ENCODE measurements at regions not wholly inside any gene's neighbourhood (a gene's known extent, or its start where the extent isn't known, plus 50 kb on each side); places are given as distances from the start of the nearest gene placed in this dataset.

DNA sequence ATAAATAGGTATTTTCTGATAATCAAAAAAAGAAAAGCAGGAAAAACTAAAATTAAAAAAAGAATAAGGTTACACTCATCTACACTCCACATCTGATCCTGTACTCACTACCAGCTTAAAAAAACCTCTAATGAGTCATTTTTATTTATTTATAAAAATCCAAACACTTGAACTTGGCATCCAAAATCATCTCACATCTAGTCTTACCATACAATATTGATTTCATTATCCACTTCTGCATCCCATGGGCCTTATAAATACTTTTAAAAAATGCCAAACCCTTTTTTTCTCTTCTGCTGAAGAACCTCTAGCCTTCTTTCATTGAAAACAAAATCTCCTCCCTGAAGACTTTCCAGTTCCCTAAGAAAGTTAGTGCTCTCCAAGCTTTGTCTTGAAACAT is 109.7 kb downstream of the TMTC3 start:
- H3K27ac ChIP-seq, result no peak overlapping the region
- TF ChIP-seq, protein P1, sequence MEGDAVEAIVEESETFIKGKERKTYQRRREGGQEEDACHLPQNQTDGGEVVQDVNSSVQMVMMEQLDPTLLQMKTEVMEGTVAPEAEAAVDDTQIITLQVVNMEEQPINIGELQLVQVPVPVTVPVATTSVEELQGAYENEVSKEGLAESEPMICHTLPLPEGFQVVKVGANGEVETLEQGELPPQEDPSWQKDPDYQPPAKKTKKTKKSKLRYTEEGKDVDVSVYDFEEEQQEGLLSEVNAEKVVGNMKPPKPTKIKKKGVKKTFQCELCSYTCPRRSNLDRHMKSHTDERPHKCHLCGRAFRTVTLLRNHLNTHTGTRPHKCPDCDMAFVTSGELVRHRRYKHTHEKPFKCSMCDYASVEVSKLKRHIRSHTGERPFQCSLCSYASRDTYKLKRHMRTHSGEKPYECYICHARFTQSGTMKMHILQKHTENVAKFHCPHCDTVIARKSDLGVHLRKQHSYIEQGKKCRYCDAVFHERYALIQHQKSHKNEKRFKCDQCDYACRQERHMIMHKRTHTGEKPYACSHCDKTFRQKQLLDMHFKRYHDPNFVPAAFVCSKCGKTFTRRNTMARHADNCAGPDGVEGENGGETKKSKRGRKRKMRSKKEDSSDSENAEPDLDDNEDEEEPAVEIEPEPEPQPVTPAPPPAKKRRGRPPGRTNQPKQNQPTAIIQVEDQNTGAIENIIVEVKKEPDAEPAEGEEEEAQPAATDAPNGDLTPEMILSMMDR (IDR thresholded peaks at IDR 0.05), result no peak
- TF ChIP-seq POLR2A (IDR thresholded peaks at IDR 0.05), result no peak
- no peaks in the 10 kb centered on the region for H3K4me1 ChIP-seq
- DNase-seq, result no peak
- no peaks in the 10 kb centered on the region for H3K36me3 ChIP-seq
- H3K4me3 ChIP-seq, result no peak overlapping the region
- no peaks in the 10 kb centered on the region for H3K9me3 ChIP-seq
- H3K27me3 ChIP-seq, result no peaks in the 10 kb centered on the region

DNA sequence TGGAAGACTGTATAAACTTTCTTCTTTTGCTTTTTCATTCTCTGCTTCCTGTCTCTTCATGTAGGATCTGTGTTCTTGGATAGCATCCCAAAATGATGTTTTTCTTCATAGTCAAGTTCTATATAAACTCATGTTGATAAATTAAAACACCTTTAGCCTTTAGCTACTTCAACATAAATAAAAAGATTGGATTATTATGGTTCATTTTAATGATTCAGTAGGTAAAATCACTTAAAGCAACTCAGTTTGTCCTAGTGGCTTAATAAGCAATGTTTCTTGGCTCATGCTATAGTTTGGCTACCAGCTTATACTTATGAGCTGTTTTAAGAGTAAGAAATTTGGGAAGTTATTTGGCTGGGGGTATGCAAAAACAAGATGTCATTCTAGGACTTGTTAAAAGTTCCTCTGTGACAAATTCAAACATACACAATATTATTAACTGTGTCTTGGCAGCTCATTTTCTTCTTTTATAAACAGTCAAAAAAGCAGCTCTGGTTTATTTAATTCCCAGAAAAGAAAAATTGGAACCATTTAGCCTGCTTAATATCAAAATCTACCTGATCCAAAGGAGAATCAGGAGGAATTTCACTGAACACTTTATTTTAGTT is 111.4 kb downstream of the TMTC3 start:
- no peak overlapping the region for H3K4me3 ChIP-seq
- H3K9me3 ChIP-seq, result no peaks in the 10 kb centered on the region
- DNase-seq, result no peak
- no peak for TF ChIP-seq POLR2A (IDR thresholded peaks at IDR 0.05)
- TF ChIP-seq, protein P1 (IDR thresholded peaks at IDR 0.05), result no peak
- H3K4me1 ChIP-seq, result no peaks in the 10 kb centered on the region
- H3K27me3 ChIP-seq, result no peaks in the 10 kb centered on the region
- H3K36me3 ChIP-seq, result no peaks in the 10 kb centered on the region
- no peak overlapping the region for H3K27ac ChIP-seq

DNA sequence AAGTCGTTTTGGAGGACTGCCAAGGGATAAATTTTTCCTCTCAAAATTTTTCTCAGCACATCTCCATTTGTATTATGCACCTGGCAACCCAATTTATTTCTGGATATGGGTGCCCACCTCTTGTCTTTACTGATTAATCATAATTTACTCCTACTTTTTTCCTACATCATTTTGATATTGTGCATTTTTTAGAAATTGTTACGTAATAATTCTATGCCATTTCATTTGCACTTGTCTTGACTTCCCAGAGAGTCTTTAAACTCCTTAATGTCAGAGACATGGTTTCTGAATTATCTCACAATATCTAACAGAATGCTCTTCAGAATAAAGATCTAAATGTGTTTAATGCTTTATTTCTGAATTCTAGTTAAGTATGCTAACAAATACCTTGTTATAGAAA is 113.1 kb downstream of the TMTC3 start:
- TF ChIP-seq, protein P1 (IDR thresholded peaks at IDR 0.05), result no peak
- no peak for TF ChIP-seq POLR2A (IDR thresholded peaks at IDR 0.05)
- DNase-seq, result no peak
- H3K36me3 ChIP-seq, result no peaks in the 10 kb centered on the region
- no peak overlapping the region for H3K27ac ChIP-seq
- H3K27me3 ChIP-seq, result no peaks in the 10 kb centered on the region
- H3K4me1 ChIP-seq, result no peaks in the 10 kb centered on the region
- no peak overlapping the region for H3K4me3 ChIP-seq
- no peaks in the 10 kb centered on the region for H3K9me3 ChIP-seq

DNA sequence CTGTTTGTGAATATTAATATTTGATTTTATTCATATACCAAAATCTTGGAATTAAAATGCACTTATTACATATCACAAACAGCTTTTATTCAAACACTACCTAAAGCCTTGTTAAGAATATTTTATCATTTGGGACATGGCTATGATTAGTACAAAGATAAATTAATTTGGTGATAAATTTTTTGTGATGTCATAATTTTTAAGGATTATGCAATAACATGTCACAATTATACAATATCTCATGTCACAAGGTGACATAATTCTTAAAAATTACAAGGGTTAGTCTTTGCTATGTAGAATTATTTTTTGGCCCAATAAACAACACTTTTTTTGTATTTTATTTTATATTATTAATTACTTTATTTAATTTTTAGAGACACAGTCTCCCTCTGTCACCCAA is 113.7 kb downstream of the TMTC3 start:
- Histone ChIP-seq H3K4me3 (no peak overlapping the region), H3K9me3 (no peaks in the 10 kb centered on the region), H3K27ac (no peak overlapping the region), H3K27me3 (no peaks in the 10 kb centered on the region), H3K36me3 (no peaks in the 10 kb centered on the region), H3K4me1 (no peaks in the 10 kb centered on the region)
- DNase-seq, result no peak
- TF ChIP-seq POLR2A (IDR thresholded peaks at IDR 0.05), result no peak
- TF ChIP-seq, protein P1 (IDR thresholded peaks at IDR 0.05), result no peak

DNA sequence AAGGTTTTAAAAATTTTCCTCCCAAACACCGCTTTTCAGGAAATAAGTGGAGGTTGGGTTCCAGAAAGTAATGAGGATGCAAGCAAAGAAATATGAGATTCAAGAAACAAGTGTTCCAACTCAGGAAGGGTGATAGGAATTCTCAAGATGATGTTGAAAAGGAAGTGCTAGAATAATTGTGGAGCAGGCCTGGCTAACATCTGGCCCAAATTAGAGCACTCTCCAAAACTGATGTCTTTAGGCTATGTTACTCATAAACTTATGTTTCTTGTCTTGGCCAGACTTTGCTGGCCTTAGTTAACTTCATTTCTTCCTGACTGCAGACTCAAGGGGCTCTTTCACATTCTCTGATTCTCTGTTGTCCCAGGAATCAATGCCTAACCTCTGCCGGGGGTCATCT is 116.3 kb downstream of the TMTC3 start:
- Histone ChIP-seq H3K27me3 (no peaks in the 10 kb centered on the region), H3K27ac (no peak overlapping the region), H3K36me3 (no peaks in the 10 kb centered on the region), H3K9me3 (no peaks in the 10 kb centered on the region), H3K4me3 (no peak overlapping the region), H3K4me1 (no peaks in the 10 kb centered on the region)
- TF ChIP-seq, protein P1 (IDR thresholded peaks at IDR 0.05), result no peak
- TF ChIP-seq POLR2A (IDR thresholded peaks at IDR 0.05), result no peak
- DNase-seq, result no peak
